ENCODE measurements at regions not wholly inside any gene's neighbourhood (a gene's known extent, or its start where the extent isn't known, plus 50 kb on each side); places are given as distances from the start of the nearest gene placed in this dataset.

DNA sequence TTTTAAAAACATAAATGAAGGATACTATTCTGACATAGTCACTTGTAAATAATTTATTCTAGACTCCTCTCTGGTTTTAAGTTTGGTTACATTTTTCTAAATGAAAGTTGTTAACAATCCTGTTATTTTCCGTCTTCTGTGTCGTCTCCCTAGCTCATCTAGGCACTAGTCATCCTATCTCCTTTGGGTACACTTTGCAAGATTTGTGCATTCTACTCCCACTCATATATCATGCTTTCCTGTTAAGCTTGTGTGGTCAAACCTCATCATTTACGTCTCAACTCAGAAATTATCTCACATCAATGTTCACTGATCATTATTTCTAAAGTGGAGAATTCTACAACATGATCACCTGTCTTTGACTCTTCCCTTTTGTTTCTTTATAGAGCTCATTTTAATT lies 658.7 kb downstream of the TLL1 start:
- no peaks in the 10 kb centered on the region for H3K4me1 ChIP-seq
- no peak overlapping the region for H3K27ac ChIP-seq
- no peaks in the 10 kb centered on the region for H3K27me3 ChIP-seq
- no peaks in the 10 kb centered on the region for H3K9me3 ChIP-seq
- intact Hi-C loops (cut with DNase I; ENCODE audit: low total_unique reads): no loop called here
- no peaks in the 10 kb centered on the region for H3K36me3 ChIP-seq (ENCODE audit: low read depth, missing control alignments)
- TF ChIP-seq, protein P1, sequence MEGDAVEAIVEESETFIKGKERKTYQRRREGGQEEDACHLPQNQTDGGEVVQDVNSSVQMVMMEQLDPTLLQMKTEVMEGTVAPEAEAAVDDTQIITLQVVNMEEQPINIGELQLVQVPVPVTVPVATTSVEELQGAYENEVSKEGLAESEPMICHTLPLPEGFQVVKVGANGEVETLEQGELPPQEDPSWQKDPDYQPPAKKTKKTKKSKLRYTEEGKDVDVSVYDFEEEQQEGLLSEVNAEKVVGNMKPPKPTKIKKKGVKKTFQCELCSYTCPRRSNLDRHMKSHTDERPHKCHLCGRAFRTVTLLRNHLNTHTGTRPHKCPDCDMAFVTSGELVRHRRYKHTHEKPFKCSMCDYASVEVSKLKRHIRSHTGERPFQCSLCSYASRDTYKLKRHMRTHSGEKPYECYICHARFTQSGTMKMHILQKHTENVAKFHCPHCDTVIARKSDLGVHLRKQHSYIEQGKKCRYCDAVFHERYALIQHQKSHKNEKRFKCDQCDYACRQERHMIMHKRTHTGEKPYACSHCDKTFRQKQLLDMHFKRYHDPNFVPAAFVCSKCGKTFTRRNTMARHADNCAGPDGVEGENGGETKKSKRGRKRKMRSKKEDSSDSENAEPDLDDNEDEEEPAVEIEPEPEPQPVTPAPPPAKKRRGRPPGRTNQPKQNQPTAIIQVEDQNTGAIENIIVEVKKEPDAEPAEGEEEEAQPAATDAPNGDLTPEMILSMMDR (IDR thresholded peaks at IDR 0.05): no peak
- TF ChIP-seq POLR2A (IDR thresholded peaks at IDR 0.05): no peak
- 52 to 56% methylated on average over 3 of the region's 3 CpGs for WGBS, 2 donors
- no peak for DNase-seq
- no peak overlapping the region for H3K4me3 ChIP-seq

DNA sequence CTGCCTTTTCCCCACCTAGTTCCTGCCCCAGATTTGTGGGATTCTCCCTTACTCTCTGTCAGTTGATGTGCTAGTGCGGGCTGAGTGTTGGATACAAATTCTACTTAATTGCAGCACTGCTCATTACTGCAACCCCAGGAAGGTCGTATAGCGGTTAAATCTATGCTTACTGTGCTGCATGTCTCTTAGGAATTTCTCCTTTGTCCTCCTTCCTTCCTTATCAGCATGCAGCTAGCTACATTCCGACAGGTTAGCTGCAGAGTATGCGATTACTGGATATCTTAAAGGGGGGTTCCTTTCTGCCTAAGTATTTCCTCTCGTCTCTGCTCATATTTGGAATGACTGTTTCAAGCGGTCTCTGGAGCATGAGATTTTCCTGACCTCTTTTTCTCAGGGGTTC lies 662.8 kb downstream of the TLL1 start:
- H3K27ac ChIP-seq: no peak overlapping the region
- H3K4me3 ChIP-seq: peak overlapping the region in 1 of 2 donors; percentile 20
- no peaks in the 10 kb centered on the region for H3K4me1 ChIP-seq
- TF ChIP-seq POLR2A (IDR thresholded peaks at IDR 0.05): no peak
- TF ChIP-seq, protein P1 (IDR thresholded peaks at IDR 0.05): no peak
- no peak for DNase-seq
- WGBS, 2 donors: 46 to 54% methylated on average over 7 of the region's 7 CpGs
- H3K27me3 ChIP-seq: no peaks in the 10 kb centered on the region
- H3K36me3 ChIP-seq (ENCODE audit: low read depth, missing control alignments): no peaks in the 10 kb centered on the region
- no peaks in the 10 kb centered on the region for H3K9me3 ChIP-seq
- intact Hi-C loops (cut with DNase I; ENCODE audit: low total_unique reads): no loop called here

DNA sequence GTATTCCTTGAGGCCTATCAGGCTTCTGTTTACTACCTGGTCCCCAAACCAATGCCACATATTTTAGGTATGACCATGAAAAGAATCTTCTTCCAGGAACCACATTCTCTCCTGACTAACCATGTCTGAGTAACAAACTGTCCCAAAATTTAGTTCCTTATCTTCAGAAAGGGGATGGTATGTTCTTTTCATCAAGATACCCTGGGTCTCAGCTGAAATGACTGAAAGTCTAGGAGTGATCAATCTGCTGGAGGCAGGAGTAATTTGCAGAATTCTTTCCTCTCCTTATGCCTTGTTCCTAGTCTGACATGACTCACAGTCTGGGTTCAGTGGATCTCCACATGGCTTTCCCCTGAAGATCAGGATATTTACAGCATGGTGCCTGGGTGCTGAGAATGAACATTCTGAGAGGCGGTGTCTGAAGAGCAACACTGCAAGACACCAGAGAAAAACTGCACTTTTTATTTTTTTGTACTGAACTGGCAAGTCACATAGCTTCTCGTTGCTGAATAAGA lies 665.5 kb downstream of the TLL1 start:
- no peak for DNase-seq
- 86 to 93% methylated on average over 2 of the region's 2 CpGs for WGBS, 2 donors
- no peak overlapping the region for H3K4me3 ChIP-seq
- intact Hi-C loops (cut with DNase I; ENCODE audit: low total_unique reads): no loop called here
- H3K27me3 ChIP-seq: no peaks in the 10 kb centered on the region
- no peaks in the 10 kb centered on the region for H3K36me3 ChIP-seq (ENCODE audit: low read depth, missing control alignments)
- no peaks in the 10 kb centered on the region for H3K9me3 ChIP-seq
- H3K4me1 ChIP-seq: no peaks in the 10 kb centered on the region
- TF ChIP-seq, protein P1 (IDR thresholded peaks at IDR 0.05): no peak
- no peak for TF ChIP-seq POLR2A (IDR thresholded peaks at IDR 0.05)
- H3K27ac ChIP-seq: no peak overlapping the region

DNA sequence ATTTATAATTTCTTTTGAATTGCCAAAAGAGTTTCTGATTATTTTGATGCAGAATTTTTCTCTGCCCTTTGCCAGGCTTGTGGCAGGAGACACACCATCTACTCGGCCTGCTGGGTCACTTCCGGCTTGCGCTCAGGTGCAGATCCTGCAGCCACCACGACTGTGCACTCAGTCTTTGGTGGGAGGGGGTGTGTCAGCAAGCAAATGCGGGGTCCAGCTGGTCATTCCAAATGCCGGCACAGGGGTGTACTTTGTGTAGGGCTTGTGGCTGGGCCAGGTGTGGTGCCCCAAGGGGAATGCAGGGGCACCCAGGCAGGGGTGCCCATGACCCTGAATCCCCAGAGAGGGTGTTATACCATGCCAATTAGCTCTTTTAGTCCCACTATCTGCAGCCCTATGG lies 673.0 kb downstream of the TLL1 start:
- Histone ChIP-seq H3K4me1 (no peaks in the 10 kb centered on the region), H3K4me3 (no peak overlapping the region), H3K36me3 (ENCODE audit: low read depth, missing control alignments) (no peaks in the 10 kb centered on the region), H3K27me3 (no peaks in the 10 kb centered on the region), H3K9me3 (no peaks in the 10 kb centered on the region), H3K27ac (no peak overlapping the region)
- WGBS, 2 donors: 79 to 93% methylated on average over 5 to 6 of the region's 6 CpGs
- intact Hi-C loops (cut with DNase I; ENCODE audit: low total_unique reads): no loop called here
- TF ChIP-seq, protein P1 (IDR thresholded peaks at IDR 0.05): no peak
- DNase-seq: no peak

DNA sequence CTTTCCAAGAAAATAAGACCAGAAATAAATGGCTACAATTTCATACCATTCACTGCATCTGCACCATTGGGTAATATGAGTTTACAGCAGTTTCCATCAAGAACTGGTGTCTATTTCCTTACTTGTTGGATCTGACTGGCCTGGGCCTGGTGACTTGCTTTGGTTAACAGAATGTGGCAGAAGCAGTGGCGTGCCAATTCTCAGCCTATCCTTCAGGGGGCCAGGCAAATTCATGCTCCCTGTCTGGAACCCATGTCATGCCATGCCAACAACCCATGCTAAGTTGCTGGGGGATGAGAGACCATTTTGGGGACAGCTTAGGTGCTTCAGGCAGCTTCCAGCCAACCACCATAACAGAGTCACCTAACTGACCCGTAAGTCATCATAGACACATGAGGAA lies 656.7 kb downstream of the SPOCK3 start:
- 88% methylated on average over 2 of the region's 2 CpGs for WGBS, 2 donors
- no peak overlapping the region for H3K27ac ChIP-seq
- TF ChIP-seq, protein P1 (IDR thresholded peaks at IDR 0.05): no peak
- no peak for TF ChIP-seq POLR2A (IDR thresholded peaks at IDR 0.05)
- DNase-seq: no peak
- H3K4me1 ChIP-seq: no peaks in the 10 kb centered on the region
- H3K9me3 ChIP-seq: no peaks in the 10 kb centered on the region
- no peaks in the 10 kb centered on the region for H3K36me3 ChIP-seq (ENCODE audit: low read depth, missing control alignments)
- intact Hi-C loops (cut with DNase I; ENCODE audit: low total_unique reads): no loop called here
- H3K27me3 ChIP-seq: no peaks in the 10 kb centered on the region
- no peak overlapping the region for H3K4me3 ChIP-seq

Data from testis (tissue), 2 donors.